ENCODE measurements at regions not wholly inside any gene's neighbourhood (a gene's known extent, or its start where the extent isn't known, plus 50 kb on each side); places are given as distances from the start of the nearest gene placed in this dataset.

DNA sequence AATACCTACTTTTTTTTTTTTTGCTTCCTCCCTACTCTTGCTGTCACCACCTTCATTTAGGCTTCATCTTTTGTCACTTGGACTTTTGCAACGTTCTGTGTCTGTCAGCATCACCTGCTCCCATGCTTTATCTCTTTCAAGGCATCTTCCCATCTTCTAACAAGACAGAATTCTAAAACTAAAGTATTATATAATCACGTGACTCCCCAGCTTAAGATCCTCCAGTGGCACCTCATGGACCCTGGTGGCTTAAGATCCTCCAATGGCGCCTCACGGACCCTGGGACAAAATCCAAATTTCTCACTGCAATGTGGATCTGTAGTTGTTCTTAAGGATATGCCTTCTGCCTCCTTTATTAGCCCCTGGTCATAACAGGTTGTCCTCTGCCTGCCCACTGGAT, 248.2 kb upstream of the SORL1-AS1 start:
- TF ChIP-seq CTCF (IDR thresholded peaks at IDR 0.05) (no peak), POLR2A (IDR thresholded peaks at IDR 0.05) (no peak)
